ENCODE measurements at regions not wholly inside any gene's neighbourhood (a gene's known extent, or its start where the extent isn't known, plus 50 kb on each side); places are given as distances from the start of the nearest gene placed in this dataset.

DNA sequence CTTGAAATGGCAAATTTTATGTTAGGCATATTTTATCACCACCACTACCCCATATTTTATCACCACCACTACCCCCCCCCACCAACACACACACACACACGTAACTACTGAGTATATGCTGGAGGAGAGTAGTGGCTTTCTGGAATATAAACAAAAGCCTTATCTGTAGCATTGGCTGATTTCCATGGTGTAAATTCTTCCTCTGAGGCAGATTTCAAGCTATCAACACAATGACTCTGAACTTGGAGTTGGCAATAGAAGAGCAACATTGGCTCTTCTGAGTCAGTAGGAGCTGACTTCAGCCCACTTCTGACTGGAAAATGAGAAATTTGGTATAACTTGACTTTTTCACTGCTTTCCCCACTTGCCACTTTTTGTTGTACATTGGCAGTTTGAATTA is 143.0 kb downstream of the CAVIN4 start:
- intact Hi-C loops (cut with DNase I), result no loop called here

DNA sequence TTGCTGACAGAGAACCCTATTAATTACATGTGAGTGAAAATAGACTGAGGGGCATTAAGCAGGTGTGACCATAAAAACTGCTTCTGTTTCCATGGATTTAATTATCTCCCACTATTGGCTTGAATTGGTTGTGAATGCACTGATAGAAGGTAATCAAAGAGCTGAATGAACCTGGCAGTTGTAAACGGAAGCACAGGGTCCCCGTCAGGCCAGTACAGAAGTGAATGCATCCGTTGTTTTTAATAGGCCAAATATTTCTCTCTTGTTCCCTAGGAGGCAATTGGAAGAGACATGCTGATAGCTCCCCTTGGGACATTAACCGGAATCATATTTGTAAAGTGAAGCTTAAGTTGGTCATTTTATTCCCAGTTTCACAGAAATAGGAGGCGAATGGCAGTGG is 147.0 kb downstream of the CAVIN4 start:
- Histone ChIP-seq H3K27ac (no peak overlapping the region), H3K4me1 (no peaks in the 10 kb centered on the region), H3K9me3 (no peaks in the 10 kb centered on the region), H3K4me3 (no peak overlapping the region), H3K36me3 (no peaks in the 10 kb centered on the region), H3K27me3 (no peaks in the 10 kb centered on the region)
- DNase-seq (no peak), FAIRE-seq (no peak), ATAC-seq (no peak)
- intact Hi-C loops (cut with DNase I), result no loop called here
- TF ChIP-seq, protein P1, sequence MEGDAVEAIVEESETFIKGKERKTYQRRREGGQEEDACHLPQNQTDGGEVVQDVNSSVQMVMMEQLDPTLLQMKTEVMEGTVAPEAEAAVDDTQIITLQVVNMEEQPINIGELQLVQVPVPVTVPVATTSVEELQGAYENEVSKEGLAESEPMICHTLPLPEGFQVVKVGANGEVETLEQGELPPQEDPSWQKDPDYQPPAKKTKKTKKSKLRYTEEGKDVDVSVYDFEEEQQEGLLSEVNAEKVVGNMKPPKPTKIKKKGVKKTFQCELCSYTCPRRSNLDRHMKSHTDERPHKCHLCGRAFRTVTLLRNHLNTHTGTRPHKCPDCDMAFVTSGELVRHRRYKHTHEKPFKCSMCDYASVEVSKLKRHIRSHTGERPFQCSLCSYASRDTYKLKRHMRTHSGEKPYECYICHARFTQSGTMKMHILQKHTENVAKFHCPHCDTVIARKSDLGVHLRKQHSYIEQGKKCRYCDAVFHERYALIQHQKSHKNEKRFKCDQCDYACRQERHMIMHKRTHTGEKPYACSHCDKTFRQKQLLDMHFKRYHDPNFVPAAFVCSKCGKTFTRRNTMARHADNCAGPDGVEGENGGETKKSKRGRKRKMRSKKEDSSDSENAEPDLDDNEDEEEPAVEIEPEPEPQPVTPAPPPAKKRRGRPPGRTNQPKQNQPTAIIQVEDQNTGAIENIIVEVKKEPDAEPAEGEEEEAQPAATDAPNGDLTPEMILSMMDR (IDR thresholded peaks at IDR 0.05), result no peak
- 67 to 70% methylated on average over 5 of the region's 5 CpGs for WGBS, 2 donors

More for the DNA sequence above, 143.0 kb downstream of the CAVIN4 start:
- H3K36me3 ChIP-seq, result no peaks in the 10 kb centered on the region
- H3K27me3 ChIP-seq, result no peaks in the 10 kb centered on the region
- no peak for ATAC-seq
- H3K9me3 ChIP-seq, result no peaks in the 10 kb centered on the region
- DNase-seq, result no peak
- H3K27ac ChIP-seq, result no peak overlapping the region
- H3K4me3 ChIP-seq, result no peak overlapping the region
- TF ChIP-seq, protein P1 (IDR thresholded peaks at IDR 0.05), result no peak
- FAIRE-seq, result no peak
- no peaks in the 10 kb centered on the region for H3K4me1 ChIP-seq
- WGBS, 2 donors, result 6 to 25% methylated on average over 1 of the region's 1 CpG

- no peak for ATAC-seq
- WGBS, 2 donors, result 53 to 71% methylated on average over 3 of the region's 3 CpGs
- no peak overlapping the region for H3K27ac ChIP-seq
- H3K9me3 ChIP-seq, result no peaks in the 10 kb centered on the region
- intact Hi-C loops (cut with DNase I), result no loop called here
- H3K4me1 ChIP-seq, result no peaks in the 10 kb centered on the region
- DNase-seq, result no peak
- TF ChIP-seq, protein P1 (IDR thresholded peaks at IDR 0.05), result no peak
- FAIRE-seq, result no peak
- no peak overlapping the region for H3K4me3 ChIP-seq
- no peaks in the 10 kb centered on the region for H3K36me3 ChIP-seq
- H3K27me3 ChIP-seq, result no peaks in the 10 kb centered on the region
Measured at GRCh38 chr9:100725371-100725770, 147.5 kb downstream of the CAVIN4 start.

- TF ChIP-seq, protein P1 (IDR thresholded peaks at IDR 0.05), result no peak
- H3K36me3 ChIP-seq, result no peaks in the 10 kb centered on the region
- intact Hi-C loops (cut with DNase I), result no loop called here
- H3K27me3 ChIP-seq, result no peaks in the 10 kb centered on the region
- DNase-seq (no peak), ATAC-seq (no peak), FAIRE-seq (no peak)
- no peak overlapping the region for H3K27ac ChIP-seq
- H3K9me3 ChIP-seq, result no peaks in the 10 kb centered on the region
- H3K4me3 ChIP-seq, result no peak overlapping the region
- no peaks in the 10 kb centered on the region for H3K4me1 ChIP-seq
- 45 to 51% methylated on average over 2 of the region's 2 CpGs for WGBS, 2 donors
Measured at GRCh38 chr9:100729336-100729895, 151.5 kb downstream of the CAVIN4 start.

DNA sequence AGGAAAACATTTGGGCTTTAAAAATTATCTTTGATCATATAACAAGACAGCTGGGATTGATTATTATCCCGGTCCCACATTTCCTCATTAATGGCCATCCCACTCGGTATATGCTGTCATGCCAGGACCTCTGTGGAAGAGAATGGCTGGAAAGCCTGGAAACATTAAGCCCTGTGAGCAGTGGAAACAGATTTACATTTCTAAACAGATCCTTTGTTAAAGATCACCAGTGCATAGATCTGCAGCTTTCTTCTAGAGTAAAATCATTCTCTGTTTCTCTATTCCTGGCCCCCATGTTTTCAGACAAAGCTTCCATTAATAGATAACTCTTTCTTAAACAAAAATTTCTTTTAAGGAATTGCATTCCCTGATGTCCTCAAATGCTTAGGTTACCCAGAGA is 152.2 kb downstream of the CAVIN4 start:
- no peaks in the 10 kb centered on the region for H3K27me3 ChIP-seq
- TF ChIP-seq, protein P1 (IDR thresholded peaks at IDR 0.05), result no peak
- no peak for FAIRE-seq
- DNase-seq, result no peak
- no peak overlapping the region for H3K27ac ChIP-seq
- H3K36me3 ChIP-seq, result no peaks in the 10 kb centered on the region
- no peaks in the 10 kb centered on the region for H3K4me1 ChIP-seq
- intact Hi-C loops (cut with DNase I), result no loop called here
- no peak overlapping the region for H3K4me3 ChIP-seq
- 37 to 38% methylated on average over 2 of the region's 2 CpGs for WGBS, 2 donors
- no peak for ATAC-seq
- no peaks in the 10 kb centered on the region for H3K9me3 ChIP-seq

Data from pancreas (tissue), 10 donors.